ENCODE measurements at regions not wholly inside any gene's neighbourhood (a gene's known extent, or its start where the extent isn't known, plus 50 kb on each side); places are given as distances from the start of the nearest gene placed in this dataset.
"Not testable (repeated sequence)": the region's sequence is repeated elsewhere in the genome, so short reads cannot be mapped to it uniquely, and the experiment has no call there.

- H3K4me3 Mint-ChIP-seq (ENCODE audit: low read depth): no peak overlapping the region
- no peak overlapping the region for H3K27ac Mint-ChIP-seq
- H3K27me3 Mint-ChIP-seq: peaks cover 8% of the 10 kb centered on the region
- no peak for DNase-seq (ENCODE audit: low spot score, unreplicated experiment)
- H3K9me3 Mint-ChIP-seq (ENCODE audit: low read depth): no peaks in the 10 kb centered on the region
- no peaks in the 10 kb centered on the region for H3K36me3 Mint-ChIP-seq (ENCODE audit: insufficient read depth)
- H3K4me1 Mint-ChIP-seq (ENCODE audit: low read depth): peaks cover 9% of the 10 kb centered on the region
- TF ChIP-seq CTCF (IDR thresholded peaks at IDR 0.05; ENCODE audit: unreplicated experiment): no peak
These were observed 131.2 kb upstream of the TBX3 start for GRCh38 chr12:114815026-114815795.

- H3K27me3 Mint-ChIP-seq: peaks cover 20% of the 10 kb centered on the region
- peak overlapping the region; percentile 54 for H3K4me3 Mint-ChIP-seq (ENCODE audit: low read depth)
- no peaks in the 10 kb centered on the region for H3K36me3 Mint-ChIP-seq (ENCODE audit: insufficient read depth)
- no peak for DNase-seq (ENCODE audit: low spot score, unreplicated experiment)
- H3K9me3 Mint-ChIP-seq (ENCODE audit: low read depth): no peaks in the 10 kb centered on the region
- H3K27ac Mint-ChIP-seq: peak overlapping the region; percentile 62
- no peak for TF ChIP-seq CTCF (IDR thresholded peaks at IDR 0.05; ENCODE audit: unreplicated experiment)
- peaks cover 11% of the 10 kb centered on the region for H3K4me1 Mint-ChIP-seq (ENCODE audit: low read depth)
These were observed 129.1 kb upstream of the TBX3 start for GRCh38 chr12:114812858-114813761.

- no peaks in the 10 kb centered on the region for H3K36me3 Mint-ChIP-seq (ENCODE audit: insufficient read depth)
- no peak overlapping the region for H3K4me3 Mint-ChIP-seq (ENCODE audit: low read depth)
- DNase-seq (ENCODE audit: low spot score, unreplicated experiment): no peak
- H3K9me3 Mint-ChIP-seq (ENCODE audit: low read depth): no peaks in the 10 kb centered on the region
- peaks cover 11% of the 10 kb centered on the region for H3K4me1 Mint-ChIP-seq (ENCODE audit: low read depth)
- H3K27me3 Mint-ChIP-seq: peaks cover 23% of the 10 kb centered on the region
- H3K27ac Mint-ChIP-seq: no peak overlapping the region
- no peak for TF ChIP-seq CTCF (IDR thresholded peaks at IDR 0.05; ENCODE audit: unreplicated experiment)
These were observed 128.4 kb upstream of the TBX3 start for GRCh38 chr12:114812384-114812783.

GRCh38 chr12:114809097-114809496 is 125.1 kb upstream of the TBX3 start:
- Mint-ChIP-seq H3K9me3 (ENCODE audit: low read depth) (no peaks in the 10 kb centered on the region), H3K27ac (no peak overlapping the region), H3K36me3 (ENCODE audit: insufficient read depth) (no peaks in the 10 kb centered on the region), H3K27me3 (peaks cover 17% of the 10 kb centered on the region), H3K4me3 (ENCODE audit: low read depth) (no peak overlapping the region), H3K4me1 (ENCODE audit: low read depth) (peaks cover 11% of the 10 kb centered on the region)
- no peak for TF ChIP-seq CTCF (IDR thresholded peaks at IDR 0.05; ENCODE audit: unreplicated experiment)
- no peak for DNase-seq (ENCODE audit: low spot score, unreplicated experiment)

- not testable (repeated sequence) for H3K36me3 Mint-ChIP-seq (ENCODE audit: insufficient read depth); DNase-seq (ENCODE audit: low spot score, unreplicated experiment); H3K27me3 Mint-ChIP-seq; H3K9me3 Mint-ChIP-seq (ENCODE audit: low read depth); H3K27ac Mint-ChIP-seq; H3K4me1 Mint-ChIP-seq (ENCODE audit: low read depth); H3K4me3 Mint-ChIP-seq (ENCODE audit: low read depth)
These were observed 117.4 kb upstream of the TBX3 start for GRCh38 chr12:114801381-114801780.

- H3K36me3 Mint-ChIP-seq (ENCODE audit: insufficient read depth); H3K27me3 Mint-ChIP-seq; H3K4me3 Mint-ChIP-seq (ENCODE audit: low read depth); H3K9me3 Mint-ChIP-seq (ENCODE audit: low read depth); H3K27ac Mint-ChIP-seq; DNase-seq (ENCODE audit: low spot score, unreplicated experiment); H3K4me1 Mint-ChIP-seq (ENCODE audit: low read depth): not testable (repeated sequence)
These were observed 116.6 kb upstream of the TBX3 start for GRCh38 chr12:114800566-114800965.
